Fibroblast of gingiva (primary cell): ENCODE measurements at regions not wholly inside any gene's neighbourhood (a gene's known extent, or its start where the extent isn't known, plus 50 kb on each side); places are given as distances from the start of the nearest gene placed in this dataset.
"Not testable (repeated sequence)": the region's sequence is repeated elsewhere in the genome, so short reads cannot be mapped to it uniquely, and the experiment has no call there.

Experiments used
- DNase-seq: peaks from one replicate; pipeline ENCODE4 v3.0.0-alpha.2; 2011; ENCODE audit warnings: low read depth

- DNase-seq, result no peak
Measured at GRCh38 chr12:67042697-67043131, 226.4 kb upstream of the CAND1 start.

- DNase-seq, result no peak
Measured at GRCh38 chr12:67043771-67044170, 225.4 kb upstream of the CAND1 start.

GRCh38 chr12:67045650-67046049, 223.5 kb upstream of the CAND1 start:
- no peak for DNase-seq

- no peak for DNase-seq
Measured at GRCh38 chr12:67046062-67046461, 223.1 kb upstream of the CAND1 start.

GRCh38 chr12:67047634-67048033, 221.5 kb upstream of the CAND1 start:
- DNase-seq, result no peak

- no peak for DNase-seq
Measured at GRCh38 chr12:67048371-67048770, 220.8 kb upstream of the CAND1 start.

- not testable (repeated sequence) for DNase-seq
Measured at GRCh38 chr12:67049199-67049598, 220.0 kb upstream of the CAND1 start.

- no peak for DNase-seq
Measured at GRCh38 chr12:67052981-67053380, 216.2 kb upstream of the CAND1 start.

GRCh38 chr12:67056329-67056728, 212.8 kb upstream of the CAND1 start:
- no peak for DNase-seq

- DNase-seq, result no peak
Measured at GRCh38 chr12:67057072-67057471, 212.1 kb upstream of the CAND1 start.

- no peak for DNase-seq
Measured at GRCh38 chr12:67062193-67062592, 207.0 kb upstream of the CAND1 start.

GRCh38 chr12:67067453-67068203, 201.5 kb upstream of the CAND1 start:
- no peak for DNase-seq

- DNase-seq, result no peak
Measured at GRCh38 chr12:67068204-67068731, 200.9 kb upstream of the CAND1 start.

- peak; percentile 13 for DNase-seq
Measured at GRCh38 chr12:67068761-67069450, 200.3 kb upstream of the CAND1 start.

- DNase-seq, result no peak
Measured at GRCh38 chr12:67069451-67070306, 199.5 kb upstream of the CAND1 start.

GRCh38 chr12:67070307-67070600, 198.9 kb upstream of the CAND1 start:
- no peak for DNase-seq

GRCh38 chr12:67070604-67071003, 198.6 kb upstream of the CAND1 start:
- no peak for DNase-seq

GRCh38 chr12:67072281-67072680, 196.9 kb upstream of the CAND1 start:
- DNase-seq, result not testable (repeated sequence)

GRCh38 chr12:67073336-67073735, 195.8 kb upstream of the CAND1 start:
- no peak for DNase-seq

- no peak for DNase-seq
Measured at GRCh38 chr12:67074072-67074471, 195.1 kb upstream of the CAND1 start.

GRCh38 chr12:67077617-67078016, 191.5 kb upstream of the CAND1 start:
- no peak for DNase-seq

GRCh38 chr12:67078957-67079356, 190.2 kb upstream of the CAND1 start:
- no peak for DNase-seq

GRCh38 chr12:67080637-67081036, 188.5 kb upstream of the CAND1 start:
- DNase-seq, result no peak
